Activated CD8-positive, alpha-beta memory T cell treated with anti-CD3 and anti-CD28 coated beads for 4 hours (primary cell): ENCODE measurements at regions not wholly inside any gene's neighbourhood (a gene's known extent, or its start where the extent isn't known, plus 50 kb on each side); places are given as distances from the start of the nearest gene placed in this dataset.

Experiments used
- DNase-seq, 2 donors: peaks; one replicate each; pipeline ENCODE4 v3.0.0-alpha.2; 2020; ENCODE audit warnings: low read depth in 2 of 2

DNA sequence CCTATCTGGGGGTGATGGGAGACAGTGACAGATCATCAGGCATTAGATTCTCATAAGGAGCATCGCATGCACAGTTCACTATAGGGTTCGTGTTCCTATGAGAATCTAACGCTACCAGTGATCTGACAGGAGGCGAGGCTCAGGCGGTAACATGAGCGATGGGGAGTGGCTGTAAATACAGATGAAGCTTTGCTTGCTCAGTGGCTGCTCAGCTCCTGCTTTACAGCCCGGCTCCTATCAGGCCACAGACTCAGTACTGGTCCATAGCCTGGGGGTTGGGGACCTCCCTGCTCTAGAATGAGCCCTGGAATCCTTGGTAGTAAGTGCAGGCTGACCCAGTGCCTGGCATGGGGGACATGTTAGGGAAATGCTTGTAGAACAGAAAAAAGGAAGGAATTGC, 426.0 kb downstream of the TYW1 start:
- DNase-seq, result no peak

DNA sequence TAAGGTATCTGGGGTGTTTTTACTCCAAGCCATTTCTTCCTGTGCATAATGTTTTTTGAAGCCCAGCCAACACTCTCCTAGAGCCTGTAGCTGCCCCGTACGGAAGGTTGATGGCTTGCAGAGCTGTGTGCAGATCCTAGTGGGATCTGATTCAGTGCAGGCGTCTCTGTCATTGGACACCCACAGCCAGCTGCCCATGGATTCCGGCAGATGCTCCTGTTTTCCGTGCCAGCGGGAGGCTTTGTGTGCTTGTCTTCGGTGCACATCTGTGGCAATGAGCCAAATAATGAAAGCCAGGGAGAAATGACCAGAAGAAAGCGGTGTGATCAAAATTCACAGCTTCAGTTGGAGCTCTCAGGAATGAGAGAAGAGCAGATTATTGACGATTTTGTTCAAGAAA, 426.4 kb downstream of the TYW1 start:
- no peak for DNase-seq

DNA sequence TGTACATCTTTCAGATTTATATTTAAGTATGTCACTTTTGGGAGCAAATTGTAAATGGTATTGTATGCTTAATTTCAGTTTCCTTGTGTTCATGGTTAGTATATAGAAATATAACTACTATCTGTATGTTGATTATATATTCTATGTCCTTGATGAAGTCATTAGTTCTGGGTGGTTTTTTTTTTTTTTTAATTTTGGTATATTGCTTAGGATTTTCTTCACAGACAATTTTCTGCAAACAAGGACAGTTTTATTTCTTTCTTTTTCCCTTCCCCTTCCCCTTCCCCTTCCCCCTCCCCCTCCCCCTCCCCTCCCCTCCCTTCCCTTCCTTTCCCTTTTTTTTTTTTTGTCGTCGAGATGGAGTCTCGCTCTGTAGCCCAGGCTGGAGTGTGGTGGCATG, 430.0 kb downstream of the TYW1 start:
- DNase-seq, result no peak

DNA sequence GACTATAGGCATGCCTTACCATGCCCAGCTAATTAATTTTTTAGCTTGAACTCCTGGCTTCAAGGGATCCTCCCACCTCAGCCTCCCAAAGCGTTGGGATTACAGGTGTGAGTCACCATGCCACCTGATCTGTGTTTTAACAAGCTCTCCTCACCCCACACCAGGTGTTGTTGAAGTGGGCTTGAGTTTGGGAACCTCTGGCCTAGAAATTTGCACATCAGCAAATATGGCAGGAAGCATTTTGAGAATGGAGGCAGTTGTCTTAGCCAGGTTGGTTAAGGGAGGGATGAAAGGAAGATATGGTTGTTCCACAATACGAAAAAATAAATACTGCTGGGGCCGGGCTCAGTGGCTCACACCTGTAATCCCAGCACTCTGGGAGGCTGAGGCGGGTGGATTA, 433.1 kb downstream of the TYW1 start:
- DNase-seq, result no peak

DNA sequence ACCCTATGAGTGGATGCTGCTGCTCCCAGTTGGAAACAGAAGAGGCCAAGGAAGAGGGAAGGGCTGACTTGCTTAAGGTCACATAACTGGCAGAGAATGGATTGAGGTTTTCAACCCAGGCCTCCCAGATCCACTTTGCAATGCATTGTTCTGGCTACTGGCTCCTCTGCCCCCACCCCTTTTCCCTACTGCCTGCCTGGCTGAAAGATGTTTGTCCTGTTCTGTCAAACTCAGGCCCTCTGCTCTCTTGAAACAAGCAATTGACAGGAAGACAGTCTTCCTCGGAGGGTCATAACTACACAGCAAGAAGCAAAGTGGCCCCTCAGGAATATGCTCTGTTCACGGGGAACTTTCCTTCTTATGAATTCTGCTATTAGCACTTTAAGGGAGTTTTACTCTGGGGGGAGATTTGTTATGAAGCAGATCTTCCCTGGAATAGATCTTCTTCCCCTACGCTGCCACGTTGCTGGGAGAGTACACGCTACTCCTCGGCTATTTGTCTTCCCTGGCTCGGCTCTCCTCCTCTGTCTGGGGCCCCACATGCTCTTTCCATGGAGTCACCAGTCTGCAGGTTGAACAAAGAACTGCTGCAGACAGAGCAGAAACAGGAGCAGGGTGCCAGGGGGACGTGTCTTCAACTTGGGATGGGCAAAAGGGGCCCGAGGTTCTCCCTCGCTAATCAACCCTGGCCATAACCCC, 436.1 kb downstream of the TYW1 start:
- DNase-seq, result no peak

DNA sequence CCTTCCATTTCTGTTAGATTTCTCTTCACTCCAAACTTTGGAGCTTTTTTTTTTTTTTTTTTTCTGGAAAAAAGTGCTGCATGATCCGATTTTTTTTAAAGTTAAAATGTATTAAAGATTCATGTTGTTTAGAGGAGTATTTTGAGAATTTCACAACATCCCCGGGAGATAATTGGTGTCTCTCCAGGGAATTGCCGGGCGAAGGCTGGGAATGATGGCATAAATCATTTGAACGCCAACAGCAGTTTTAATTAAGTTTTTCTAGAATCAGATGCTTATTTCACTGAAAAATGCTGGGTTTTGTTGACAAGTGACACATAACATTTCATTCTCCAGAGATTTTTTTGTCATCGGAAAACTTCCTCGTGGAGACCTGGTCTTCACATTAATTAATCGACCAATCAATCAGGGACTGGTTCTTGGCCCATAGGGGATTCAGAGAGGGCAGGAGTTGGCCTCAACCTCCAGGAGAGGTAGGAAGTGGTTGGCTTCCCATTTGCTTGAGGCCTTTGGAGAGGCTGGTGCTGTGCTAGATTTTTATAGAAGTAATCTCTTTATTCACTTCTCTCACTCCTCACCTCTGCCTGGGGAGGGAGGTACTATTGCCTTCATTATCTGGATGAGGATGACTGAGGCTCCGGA, 439.4 kb downstream of the TYW1 start:
- DNase-seq, result no peak

DNA sequence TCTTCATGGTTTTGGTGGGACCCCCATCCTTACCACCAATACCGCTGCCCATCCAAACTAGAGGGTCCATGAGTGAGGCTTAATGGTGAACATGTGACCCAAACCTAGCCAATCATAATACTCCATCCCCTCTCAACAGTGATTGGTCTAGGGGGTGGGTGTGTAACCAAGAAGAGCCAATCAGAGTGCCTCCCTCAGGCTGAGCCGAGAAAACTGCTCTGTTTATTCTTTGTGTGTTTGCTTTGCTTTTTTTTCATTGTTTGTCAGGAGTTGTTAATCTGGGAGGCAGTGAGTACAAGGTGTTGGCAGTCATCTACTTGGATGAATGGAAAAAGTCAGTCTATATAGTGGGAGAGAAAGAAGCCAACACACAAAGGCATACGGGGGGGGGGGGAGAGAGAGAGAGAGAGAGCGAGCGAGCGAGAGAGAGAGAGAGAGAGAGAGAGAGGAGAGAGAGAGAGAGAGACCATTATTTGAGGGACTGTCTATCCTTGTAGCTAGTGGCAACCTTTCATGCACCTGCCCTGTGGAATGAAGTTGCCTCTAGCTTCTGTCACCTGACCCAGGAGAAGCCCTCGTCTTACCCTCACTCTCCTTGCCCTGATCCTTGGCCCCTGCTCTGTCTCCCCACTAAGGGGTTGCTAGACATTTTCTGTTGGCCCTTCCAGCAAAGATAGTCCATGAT, 441.7 kb downstream of the TYW1 start:
- no peak for DNase-seq

DNA sequence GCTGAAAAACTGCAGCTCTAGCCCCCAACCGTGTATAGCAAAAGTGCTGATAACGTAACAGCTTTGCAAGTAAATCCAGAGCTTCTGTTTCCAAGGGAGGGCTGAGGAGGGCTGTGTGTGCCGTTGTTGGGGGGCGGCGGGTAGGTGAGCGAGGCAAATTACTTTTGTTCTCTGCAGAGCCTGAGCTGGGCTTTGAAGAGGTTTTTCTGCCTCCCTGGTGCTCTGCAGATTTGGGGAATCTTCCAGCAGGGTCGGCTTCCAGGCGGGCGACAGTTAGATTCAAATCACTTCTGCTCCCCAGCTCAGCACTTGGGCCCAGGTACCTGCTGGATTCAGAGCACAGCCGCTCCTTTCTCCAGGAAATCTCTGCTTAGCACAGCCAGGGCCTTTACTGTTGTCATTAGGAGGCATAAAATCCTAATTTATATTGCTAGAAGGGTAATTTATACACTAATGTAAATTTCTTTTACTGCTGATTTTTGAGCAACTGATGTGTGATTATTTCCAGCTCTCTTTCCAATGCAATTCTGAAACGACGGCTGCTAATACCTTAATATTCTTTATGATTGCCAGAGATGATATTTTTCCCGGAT, 442.4 kb downstream of the TYW1 start:
- no peak for DNase-seq

DNA sequence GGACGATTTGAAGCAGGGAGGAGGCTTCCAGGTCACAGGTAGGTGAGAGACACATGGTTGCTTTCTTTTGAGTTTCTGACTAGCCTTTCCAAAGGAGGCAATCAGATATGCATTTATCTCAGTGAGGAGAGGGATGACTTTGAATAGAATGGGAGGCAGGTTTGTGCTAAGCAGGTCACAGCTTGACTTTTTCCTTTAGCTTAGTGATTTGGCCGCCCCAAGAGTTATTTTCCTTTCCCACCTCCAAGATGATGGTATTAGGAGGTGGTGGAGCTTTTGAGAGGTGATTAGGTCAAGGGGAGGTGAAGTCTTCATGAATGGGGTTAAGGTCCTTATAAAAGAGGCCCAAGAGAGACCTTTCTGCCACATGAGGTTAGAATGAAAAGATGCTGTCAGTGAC, 443.7 kb downstream of the TYW1 start:
- DNase-seq, result no peak

DNA sequence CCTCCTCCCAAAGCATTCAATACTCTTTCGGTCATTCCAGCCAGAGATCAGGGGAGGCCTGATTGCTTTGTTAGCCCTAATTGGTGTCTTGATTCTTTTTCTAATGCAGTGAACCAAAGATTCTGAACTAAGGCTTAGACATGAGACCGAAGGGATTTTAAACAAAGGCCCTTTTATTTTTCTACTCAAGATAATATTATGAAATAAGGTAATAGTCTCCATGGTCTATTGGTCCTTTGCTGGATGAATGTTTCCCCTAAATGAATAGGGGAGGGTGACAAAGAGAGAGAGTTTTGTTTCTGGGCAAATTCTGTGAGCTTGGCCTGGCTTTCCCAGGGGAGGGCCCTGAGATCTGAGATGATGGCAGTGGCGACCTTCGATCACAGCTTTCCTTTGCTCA, 449.1 kb downstream of the TYW1 start:
- no peak for DNase-seq

DNA sequence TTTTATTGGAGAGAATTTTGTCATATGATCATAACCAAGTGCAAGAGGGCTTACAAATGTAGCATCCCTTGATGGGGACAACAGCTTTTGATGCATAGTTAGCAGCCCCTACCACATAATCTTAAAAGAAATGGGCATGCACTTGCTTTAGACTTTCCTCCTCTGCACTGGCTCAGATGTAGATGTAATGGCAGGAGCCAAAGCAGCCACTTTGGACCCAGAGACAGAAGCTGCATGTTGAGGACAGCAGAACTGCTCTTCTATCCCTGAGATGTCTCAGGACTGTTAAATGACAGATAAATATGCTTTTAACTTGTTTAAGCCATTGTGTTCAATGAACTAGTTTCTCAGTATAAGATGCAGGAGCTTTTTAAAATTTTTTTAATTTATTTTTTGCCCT, 450.7 kb downstream of the TYW1 start:
- no peak for DNase-seq

DNA sequence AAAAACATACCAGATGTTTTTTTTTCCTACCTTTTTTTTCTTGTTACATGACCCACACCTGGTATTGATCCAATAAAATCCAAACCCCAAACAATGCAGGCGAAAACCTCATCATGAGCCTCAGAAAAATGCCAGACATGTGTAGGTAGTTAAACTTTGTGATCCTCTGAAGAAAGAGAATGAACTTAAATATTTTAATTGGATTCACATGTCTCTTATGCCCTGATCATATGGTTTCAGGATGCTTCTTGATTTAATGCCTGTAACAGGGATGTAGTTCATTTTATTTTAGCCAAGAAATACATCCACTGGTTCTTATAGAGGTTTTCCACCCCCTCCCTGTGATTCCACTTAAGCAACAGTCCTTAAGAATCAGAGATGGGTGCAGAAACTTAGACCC, 451.6 kb downstream of the TYW1 start:
- DNase-seq, result no peak

DNA sequence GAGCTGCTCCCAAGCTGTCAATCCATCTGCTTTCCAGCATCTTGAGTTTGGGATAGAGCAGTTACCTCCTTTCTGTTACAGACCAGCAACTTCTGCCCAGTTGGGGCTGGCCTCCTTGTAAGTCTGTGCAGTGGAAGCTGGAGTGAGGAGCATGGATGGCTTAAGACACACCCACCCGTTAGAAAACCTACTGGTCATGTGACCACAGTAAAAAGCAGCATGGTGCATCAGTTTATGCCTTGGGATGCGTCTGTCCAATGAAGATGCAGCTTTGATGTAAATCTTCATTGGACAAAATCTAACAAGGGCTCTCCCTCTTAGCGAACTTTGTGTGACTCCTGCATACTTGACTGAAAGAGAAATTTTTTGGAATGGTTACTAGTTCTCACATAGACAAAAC, 453.5 kb downstream of the TYW1 start:
- no peak for DNase-seq

DNA sequence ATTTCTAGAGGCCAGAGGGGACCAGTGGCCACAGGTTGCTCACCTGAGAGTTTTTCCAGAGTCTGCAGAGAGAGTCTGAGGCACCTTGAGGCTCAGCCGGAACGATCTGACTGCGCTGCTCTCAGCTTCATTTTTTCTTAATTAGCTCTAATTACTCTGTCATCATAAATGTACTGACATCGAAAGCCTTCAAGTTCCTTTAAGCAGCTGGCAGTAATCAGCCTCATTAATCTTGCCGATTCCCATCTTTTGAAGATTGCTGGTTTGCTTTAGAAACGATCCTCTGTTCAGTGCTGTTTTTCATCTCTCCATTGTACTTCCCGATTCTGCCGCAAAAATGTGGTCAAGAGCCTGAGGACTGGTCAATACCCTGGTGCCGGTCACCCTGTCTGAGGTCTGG, 454.7 kb downstream of the TYW1 start:
- DNase-seq, result no peak

DNA sequence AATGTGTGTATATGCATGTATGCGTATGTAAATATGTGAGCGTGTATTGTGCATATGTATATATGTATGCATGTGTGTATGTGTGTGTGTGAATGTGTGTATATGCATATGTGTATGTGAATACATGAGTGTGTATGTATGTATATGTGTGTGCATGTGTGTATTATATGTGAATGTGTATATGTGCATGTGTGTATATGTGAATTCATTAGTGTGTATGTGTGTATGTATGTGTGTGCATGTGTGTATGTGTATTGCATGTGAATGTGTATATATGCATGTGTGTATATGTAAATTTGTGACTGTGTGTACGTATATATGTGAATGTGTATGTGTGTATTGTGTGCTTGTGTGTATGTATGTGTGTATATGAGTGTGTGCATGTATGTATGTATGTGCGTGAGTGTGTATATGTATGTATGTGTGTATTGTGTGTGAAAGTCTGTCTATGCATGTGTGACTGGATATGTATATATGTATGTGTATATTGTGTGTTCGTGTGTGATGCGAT, 455.9 kb downstream of the TYW1 start:
- DNase-seq, result no peak

DNA sequence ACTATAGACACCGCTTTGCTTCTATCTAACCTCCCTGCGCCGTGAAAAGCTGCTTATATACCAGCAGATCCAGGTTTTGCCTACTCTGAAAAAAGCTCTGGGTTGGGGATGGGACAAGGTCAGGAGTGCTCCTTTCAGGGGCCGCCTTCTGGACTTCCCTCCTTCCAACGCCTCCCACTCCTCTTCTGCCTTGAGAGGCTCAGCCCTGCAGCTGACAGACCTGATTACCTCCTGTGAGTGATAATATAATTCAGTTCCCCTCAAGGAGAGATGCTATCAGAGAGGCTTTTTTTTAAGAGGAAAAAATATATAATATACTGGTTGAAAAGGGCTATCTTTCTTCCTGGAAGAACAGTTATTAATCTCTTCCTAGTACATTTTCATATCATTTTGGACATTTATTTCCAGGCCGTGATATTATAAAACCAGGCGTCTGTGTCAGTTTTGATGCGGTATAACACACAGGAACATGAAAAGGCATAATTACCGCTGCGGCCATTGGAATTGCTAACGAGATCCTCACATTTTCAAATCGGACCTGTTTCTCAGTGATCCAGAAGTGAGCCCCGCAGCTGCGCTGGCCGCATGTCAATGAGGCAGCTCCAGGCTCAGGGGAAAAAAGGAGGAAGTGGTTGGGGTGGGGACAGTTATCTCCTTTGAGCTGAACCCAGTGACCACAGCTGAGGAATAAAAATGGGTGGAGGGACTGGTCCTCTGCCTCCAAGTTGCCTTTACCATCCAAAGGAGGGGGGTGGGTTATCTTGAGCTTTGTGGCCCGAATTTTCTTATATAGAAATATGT, 457.1 kb downstream of the TYW1 start:
- no peak for DNase-seq

DNA sequence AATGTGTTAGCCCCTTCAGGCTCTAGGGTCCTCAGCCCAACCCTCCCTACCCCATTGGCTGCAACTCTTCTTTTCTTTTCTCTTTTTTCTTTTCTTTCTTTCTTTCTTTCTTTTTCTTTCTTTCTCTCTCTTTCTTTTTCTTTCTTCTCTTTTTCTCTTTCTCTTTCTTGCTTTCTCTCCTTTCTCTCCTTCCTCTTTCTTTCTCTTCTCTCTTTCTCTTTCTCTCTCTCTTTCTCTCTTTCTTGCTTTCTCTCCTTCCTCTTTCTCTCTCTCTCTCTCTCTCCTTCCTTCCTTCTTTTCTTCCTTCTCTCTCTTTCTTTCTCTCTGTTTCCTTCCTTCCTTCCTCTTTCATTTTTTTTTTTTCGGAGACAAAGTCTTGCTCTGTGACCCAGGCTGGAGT, 458.9 kb downstream of the TYW1 start:
- no peak for DNase-seq

DNA sequence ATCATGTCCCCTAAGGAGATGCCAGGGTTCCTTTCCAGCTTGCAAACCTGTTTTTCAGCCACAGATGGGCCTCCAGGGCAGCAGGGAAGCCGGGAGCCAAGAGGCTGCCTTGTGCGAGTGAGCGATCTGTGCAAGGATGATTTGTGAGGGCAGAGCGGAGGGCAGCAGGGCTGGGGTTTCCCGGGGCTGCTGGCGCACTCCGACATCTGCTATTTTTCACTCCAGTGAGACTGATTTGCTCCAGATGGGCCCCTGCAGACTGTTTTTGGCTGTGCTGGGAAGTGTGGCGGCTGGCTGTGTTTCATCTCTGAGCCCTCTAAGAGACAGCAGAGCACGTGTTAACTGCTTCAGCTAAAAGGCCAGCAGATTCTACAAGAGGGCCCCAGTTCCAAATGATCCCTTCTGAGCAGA, 466.2 kb downstream of the TYW1 start:
- DNase-seq, result no peak

DNA sequence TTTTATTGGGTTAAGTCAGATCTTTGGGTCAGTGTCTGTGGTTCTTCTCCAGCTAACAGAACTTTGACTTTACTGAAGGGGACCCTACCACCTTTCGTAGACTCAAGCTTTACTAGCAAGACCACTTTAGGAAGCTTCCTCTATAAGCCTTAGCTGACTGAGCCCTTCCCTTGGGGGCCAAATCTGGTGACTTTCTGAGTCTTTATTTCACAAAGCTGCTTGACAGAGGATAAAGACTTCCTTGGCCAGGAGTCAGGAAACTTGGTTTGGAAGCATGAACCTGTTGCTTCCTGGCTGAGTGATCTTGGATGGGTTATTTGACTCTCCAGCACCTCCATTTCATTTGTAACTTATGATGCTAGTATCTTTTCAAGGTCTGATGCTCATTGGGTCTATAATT, 466.7 kb downstream of the TYW1 start:
- DNase-seq, result no peak

DNA sequence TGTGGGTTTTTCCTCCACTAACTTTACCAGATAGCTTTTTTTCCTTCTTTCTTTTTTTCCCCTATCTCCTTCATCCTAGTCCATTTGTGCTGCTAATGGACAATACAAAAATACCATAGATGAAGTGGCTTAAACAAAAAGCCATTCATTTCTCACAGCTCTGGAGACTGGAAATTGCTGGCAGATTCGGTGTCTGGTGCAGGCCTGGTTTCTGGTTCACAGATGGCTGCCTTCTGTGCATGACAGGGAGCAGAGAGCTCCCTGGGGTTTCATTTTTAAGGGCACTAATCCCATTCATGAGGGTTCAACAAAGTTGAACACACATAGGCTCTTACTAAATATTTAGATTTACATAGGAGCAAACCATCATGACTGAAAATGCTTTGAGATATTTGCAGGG, 467.4 kb downstream of the TYW1 start:
- DNase-seq, result no peak

DNA sequence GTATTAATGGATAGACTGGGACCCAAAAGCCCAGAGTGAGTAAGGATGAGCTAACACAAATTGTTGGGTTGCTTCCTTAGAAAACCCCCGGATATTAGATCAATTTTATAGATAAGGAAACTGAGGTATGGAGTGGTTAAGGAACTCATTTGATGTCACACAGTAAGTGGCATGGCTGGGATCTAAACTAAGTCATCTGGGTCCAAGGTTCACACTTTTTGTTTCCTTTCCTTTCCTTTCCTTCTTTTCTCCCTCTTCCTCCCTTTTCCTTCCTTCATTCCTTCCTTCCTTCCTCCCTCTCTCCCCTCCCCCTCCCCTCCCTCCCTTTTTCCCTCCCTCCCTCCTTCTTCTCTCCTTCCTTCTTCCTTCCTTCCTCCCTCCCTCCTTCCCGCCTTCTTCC, 469.5 kb downstream of the TYW1 start:
- no peak for DNase-seq

DNA sequence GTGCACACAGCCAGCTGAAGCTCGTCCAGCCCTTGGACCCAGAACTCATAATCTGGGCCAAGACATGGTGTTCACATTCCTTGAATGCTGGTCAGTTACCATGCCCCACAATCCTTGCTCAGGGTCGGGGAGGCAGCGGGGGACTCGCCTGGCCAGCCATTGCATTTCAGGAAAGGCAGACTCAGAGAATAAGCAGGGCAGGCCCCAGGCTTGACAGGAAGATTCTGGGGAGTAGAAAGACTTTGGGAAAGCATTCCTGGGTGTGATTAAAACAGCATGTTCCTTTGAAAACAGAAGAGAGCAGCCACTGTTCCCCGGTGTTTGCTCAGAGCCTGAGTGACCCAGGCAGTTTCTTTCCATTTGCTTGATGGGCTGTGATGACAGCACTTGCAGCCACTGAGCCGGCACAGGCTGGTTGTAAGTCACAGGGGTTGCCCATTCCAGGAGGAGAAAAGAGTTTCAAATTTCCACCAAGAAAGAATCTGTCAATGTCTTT, 473.7 kb downstream of the TYW1 start:
- no peak for DNase-seq
